GM12878 (cell line): ENCODE measurements at regions not wholly inside any gene's neighbourhood (a gene's known extent, or its start where the extent isn't known, plus 50 kb on each side); places are given as distances from the start of the nearest gene placed in this dataset.

ENCODE experiments used
- ATAC-seq: fragments of 200-7000 bp; cut with Tn5 transposase; 3 replicates; pipeline ENCODE4 v1.9.1; 2020; ENCODE audit warnings: mild to moderate bottlenecking, moderate library complexity
- BruUV-seq: library from RNA; stranded (reverse); fragments of 400-500 nt; replicated peaks from 2 replicates; lab custom pipeline; 2021; lab: Mats Ljungman, UMichigan
- CTCF ChIA-PET: fragments of 300-600 bp; sonication (Branson Sonifier 250); formaldehyde crosslinking; extraction: SDS; loops from one replicate; lab custom pipeline; 2021; ENCODE audit warnings: inconsistent platforms; lab: Yijun Ruan, JAX
- POLR2A ChIA-PET: fragments of 350-600 bp; formaldehyde crosslinking; extraction: SDS; loops from one replicate; lab custom pipeline; 2021; ENCODE audit warnings: inconsistent platforms; lab: Charles Lee
- RAD21 ChIA-PET: fragments of 300-600 bp; sonication (Branson Sonifier 250); formaldehyde crosslinking; loops from one replicate; lab custom pipeline; 2023; ENCODE audit warnings: antibody characterized with exemption; ENCODE audit not compliant: unreplicated experiment; lab: Charles Lee
- SMC1A ChIA-PET: fragments of 300-600 bp; sonication (Branson Sonifier 250); formaldehyde crosslinking; loops from one replicate; lab custom pipeline; 2023; ENCODE audit not compliant: unreplicated experiment, uncharacterized antibody; lab: Charles Lee
- DNase-seq: peaks from one replicate; pipeline ENCODE4 v3.0.0-alpha.2; 2011; ENCODE audit warnings: low read depth, low spot score
- FAIRE-seq: peaks from 3 replicates; lab custom pipeline; 2011; peaks lifted over from hg19 to GRCh38; lab: Jason Lieb, UNC
- H2AFZ ChIP-seq: 2 replicates; pipeline ENCODE4 v1.6.0; 2011; ENCODE audit warnings: low read depth, low read length, control low read depth; ENCODE audit not compliant: control insufficient read depth
- H3K27ac ChIP-seq: 2 replicates; pipeline ENCODE4 v1.5.1; 2011; ENCODE audit warnings: control low read depth; ENCODE audit not compliant: control insufficient read depth, insufficient read depth
- H3K27me3 ChIP-seq, 2 experiments: replicated peaks in 1 of 2; 2 replicates each; pipeline versions ENCODE4 v1.6.0 to v1.6.1; 2011; ENCODE audit warnings: low read length in 1 of 2; ENCODE audit not compliant: control insufficient read depth in 2 of 2, insufficient read depth in 2 of 2
- H3K36me3 ChIP-seq, 2 experiments: 2 replicates each; pipeline ENCODE4 v1.5.1; 2011; ENCODE audit warnings: low read length in 1 of 2; ENCODE audit not compliant: control insufficient read depth in 2 of 2, insufficient read depth in 2 of 2
- H3K4me1 ChIP-seq: 2 replicates; pipeline ENCODE4 v1.6.1; 2011; ENCODE audit warnings: mild to moderate bottlenecking, low read length, moderate library complexity, mixed read lengths; ENCODE audit not compliant: control insufficient read depth, insufficient read depth
- H3K4me2 ChIP-seq: 2 replicates; pipeline ENCODE4 v1.6.0; 2011; ENCODE audit warnings: control low read depth; ENCODE audit not compliant: control insufficient read depth, insufficient read depth
- H3K4me3 ChIP-seq: fragments of 200-600 bp; sonication (generic); 2 replicates; pipeline ENCODE4 v1.5.1; 2016
- H3K79me2 ChIP-seq: 2 replicates; pipeline ENCODE4 v1.6.0; 2011; ENCODE audit warnings: low read length; ENCODE audit not compliant: control insufficient read depth, insufficient read depth
- H3K9ac ChIP-seq: 2 replicates; pipeline ENCODE4 v1.8.0; 2011; ENCODE audit warnings: low read length, control low read depth, mixed read lengths; ENCODE audit not compliant: control insufficient read depth, insufficient read depth
- H3K9me3 ChIP-seq: replicated peaks from 3 replicates; pipeline ENCODE4 v1.5.1; 2011; ENCODE audit warnings: mild to moderate bottlenecking, low read length; ENCODE audit not compliant: control insufficient read depth, insufficient read depth
- H4K20me1 ChIP-seq: 2 replicates; pipeline ENCODE4 v1.6.0; 2011; ENCODE audit not compliant: control insufficient read depth, insufficient read depth
- EZH2 ChIP-seq: IDR thresholded peaks from 2 replicates; pipeline ENCODE4 v1.6.1; 2012; ENCODE audit warnings: low read depth, mild to moderate bottlenecking, control low read depth, inconsistent platforms, low read length, borderline replicate concordance; ENCODE audit not compliant: control insufficient read depth
- HDAC6 ChIP-seq: fragments of 200-600 bp; sonication (generic); IDR thresholded peaks from one replicate; pipeline ENCODE4 v1.8.0; 2017; ENCODE audit warnings: antibody characterized with exemption; ENCODE audit not compliant: unreplicated experiment
- LARP7 ChIP-seq: fragments of 450-650 bp; IDR thresholded peaks from 2 replicates; pipeline ENCODE4 v1.6.1; 2017; ENCODE audit warnings: mild to moderate bottlenecking
- MEF2B ChIP-seq: fragments of 450-650 bp; IDR thresholded peaks from 2 replicates; pipeline ENCODE4 v1.6.1; 2018; ENCODE audit warnings: mild to moderate bottlenecking, moderate library complexity; ENCODE audit not compliant: partially characterized antibody, poor library complexity, severe bottlenecking
- MYB ChIP-seq: fragments of 150-350 bp; IDR thresholded peaks from 2 replicates; pipeline ENCODE4 v1.6.1; 2014; ENCODE audit warnings: mild to moderate bottlenecking, low read depth, low read length, borderline replicate concordance
- PML ChIP-seq: IDR thresholded peaks from 2 replicates; pipeline ENCODE4 v1.6.1; 2012; ENCODE audit warnings: low read length, inconsistent platforms
- SMC3 ChIP-seq: IDR thresholded peaks from 2 replicates; pipeline ENCODE4 v1.6.1; 2011; ENCODE audit warnings: low read length, improper control_type of control experiment, borderline replicate concordance
- SP1 ChIP-seq: IDR thresholded peaks from one replicate; pipeline ENCODE4 v1.6.1; 2011; ENCODE audit warnings: low read depth, low read length
- TBL1XR1 ChIP-seq: IDR thresholded peaks from 2 replicates; pipeline ENCODE4 v1.6.1; 2012; ENCODE audit warnings: low read depth, low read length, improper control_type of control experiment
- ZNF384 ChIP-seq: IDR thresholded peaks from 2 replicates; pipeline ENCODE4 v1.6.1; 2012; ENCODE audit warnings: low read depth, mild to moderate bottlenecking, low read length, improper control_type of control experiment, borderline replicate concordance
- WGBS: methylation state at CpG from one replicate; pipeline ENCODE4 v1.1.6; 2016; ENCODE audit warnings: low lambda C conversion rate; ENCODE audit not compliant: insufficient replicate concordance, insufficient coverage; ENCODE audit errors: missing lambda C conversion rate; 5-methylcytosine and 5-hydroxymethylcytosine counted together
- in situ Hi-C: fragments of 300-500 bp; cut with MboI; formaldehyde crosslinking; loops from 9 replicates; pipeline ENCODE4 v1.14.3; 2018; ENCODE audit warnings: mixed read lengths
- intact Hi-C: fragments of 100-400 bp; cut with micrococcal nuclease; formaldehyde crosslinking; loops from one replicate; pipeline ENCODE4 v1.14.2; 2022; ENCODE audit not compliant: unreplicated experiment
- TF ChIP-seq, protein P1 (sequence below): fragments of 450-650 bp; IDR thresholded peaks from 2 replicates; pipeline ENCODE4 v1.6.1; 2017; ENCODE audit warnings: mild to moderate bottlenecking, moderate library complexity
- TF ChIP-seq, protein P2 (sequence below): fragments of 450-650 bp; IDR thresholded peaks from 2 replicates; pipeline ENCODE4 v1.6.1; 2014; ENCODE audit warnings: mild to moderate bottlenecking
- TF ChIP-seq, protein P3 (sequence below): fragments of 450-650 bp; IDR thresholded peaks from 2 replicates; pipeline ENCODE4 v1.6.1; 2017; ENCODE audit warnings: antibody characterized with exemption, mild to moderate bottlenecking, moderate library complexity

DNA sequence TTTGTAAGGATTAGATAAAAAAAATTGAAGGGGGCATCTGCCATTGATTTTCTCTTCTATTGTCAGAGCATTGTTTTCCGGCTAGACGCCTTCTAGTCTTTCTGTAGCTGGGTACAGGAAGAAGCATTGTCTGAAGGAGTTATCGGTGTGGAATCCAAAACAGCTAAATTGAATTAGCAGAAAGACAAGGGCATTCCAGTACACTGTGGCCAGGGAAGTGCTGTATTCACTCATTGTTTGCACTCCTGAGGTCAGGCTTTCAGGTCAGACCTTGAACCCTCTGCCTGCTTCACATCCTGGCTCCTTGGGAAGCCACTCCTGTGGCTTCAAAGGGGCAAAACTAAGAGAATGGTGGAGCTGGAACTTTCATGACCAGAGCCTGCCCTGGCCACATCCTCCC, 81.1 kb upstream of the SNAP25 start:
- no peak for FAIRE-seq
- SMC1A ChIA-PET: no interaction called here
- CTCF ChIA-PET: no interaction called here

More for the DNA sequence above, 81.1 kb upstream of the SNAP25 start:
- RAD21 ChIA-PET: no interaction called here
- H3K9me3 ChIP-seq: no peaks in the 10 kb centered on the region
- no peaks in the 10 kb centered on the region; a peak in 1 of 4 replicates for H3K27me3 ChIP-seq
- H3K36me3 ChIP-seq: no peaks in the 10 kb centered on the region
- intact Hi-C loops (no loop called here), in situ Hi-C loops (no loop called here)
- no peak overlapping the region for H3K27ac ChIP-seq
- no peak overlapping the region for H3K4me2 ChIP-seq
- no peaks in the 10 kb centered on the region for H3K4me1 ChIP-seq
- H2AFZ ChIP-seq: no peak overlapping the region
- no peak for DNase-seq
- H3K79me2 ChIP-seq: no peaks in the 10 kb centered on the region
- H4K20me1 ChIP-seq: no peaks in the 10 kb centered on the region
- no TSS peak for BruUV-seq
- ATAC-seq: no peak
- 56% methylated on average over 3 of the region's 3 CpGs for WGBS
- no peak overlapping the region for H3K4me3 ChIP-seq
- H3K9ac ChIP-seq: no peak overlapping the region
- TF ChIP-seq SP1 (no peak), TBL1XR1 (no peak), ZNF384 (no peak), HDAC6 (no peak), MEF2B (no peak), MYB (no peak), LARP7 (no peak), EZH2 (no peak), SMC3 (no peak), PML (no peak)
- TF ChIP-seq, protein P1, sequence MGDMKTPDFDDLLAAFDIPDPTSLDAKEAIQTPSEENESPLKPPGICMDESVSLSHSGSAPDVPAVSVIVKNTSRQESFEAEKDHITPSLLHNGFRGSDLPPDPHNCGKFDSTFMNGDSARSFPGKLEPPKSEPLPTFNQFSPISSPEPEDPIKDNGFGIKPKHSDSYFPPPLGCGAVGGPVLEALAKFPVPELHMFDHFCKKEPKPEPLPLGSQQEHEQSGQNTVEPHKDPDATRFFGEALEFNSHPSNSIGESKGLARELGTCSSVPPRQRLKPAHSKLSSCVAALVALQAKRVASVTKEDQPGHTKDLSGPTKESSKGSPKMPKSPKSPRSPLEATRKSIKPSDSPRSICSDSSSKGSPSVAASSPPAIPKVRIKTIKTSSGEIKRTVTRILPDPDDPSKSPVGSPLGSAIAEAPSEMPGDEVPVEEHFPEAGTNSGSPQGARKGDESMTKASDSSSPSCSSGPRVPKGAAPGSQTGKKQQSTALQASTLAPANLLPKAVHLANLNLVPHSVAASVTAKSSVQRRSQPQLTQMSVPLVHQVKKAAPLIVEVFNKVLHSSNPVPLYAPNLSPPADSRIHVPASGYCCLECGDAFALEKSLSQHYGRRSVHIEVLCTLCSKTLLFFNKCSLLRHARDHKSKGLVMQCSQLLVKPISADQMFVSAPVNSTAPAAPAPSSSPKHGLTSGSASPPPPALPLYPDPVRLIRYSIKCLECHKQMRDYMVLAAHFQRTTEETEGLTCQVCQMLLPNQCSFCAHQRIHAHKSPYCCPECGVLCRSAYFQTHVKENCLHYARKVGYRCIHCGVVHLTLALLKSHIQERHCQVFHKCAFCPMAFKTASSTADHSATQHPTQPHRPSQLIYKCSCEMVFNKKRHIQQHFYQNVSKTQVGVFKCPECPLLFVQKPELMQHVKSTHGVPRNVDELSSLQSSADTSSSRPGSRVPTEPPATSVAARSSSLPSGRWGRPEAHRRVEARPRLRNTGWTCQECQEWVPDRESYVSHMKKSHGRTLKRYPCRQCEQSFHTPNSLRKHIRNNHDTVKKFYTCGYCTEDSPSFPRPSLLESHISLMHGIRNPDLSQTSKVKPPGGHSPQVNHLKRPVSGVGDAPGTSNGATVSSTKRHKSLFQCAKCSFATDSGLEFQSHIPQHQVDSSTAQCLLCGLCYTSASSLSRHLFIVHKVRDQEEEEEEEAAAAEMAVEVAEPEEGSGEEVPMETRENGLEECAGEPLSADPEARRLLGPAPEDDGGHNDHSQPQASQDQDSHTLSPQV: no peak
- TF ChIP-seq, protein P2, sequence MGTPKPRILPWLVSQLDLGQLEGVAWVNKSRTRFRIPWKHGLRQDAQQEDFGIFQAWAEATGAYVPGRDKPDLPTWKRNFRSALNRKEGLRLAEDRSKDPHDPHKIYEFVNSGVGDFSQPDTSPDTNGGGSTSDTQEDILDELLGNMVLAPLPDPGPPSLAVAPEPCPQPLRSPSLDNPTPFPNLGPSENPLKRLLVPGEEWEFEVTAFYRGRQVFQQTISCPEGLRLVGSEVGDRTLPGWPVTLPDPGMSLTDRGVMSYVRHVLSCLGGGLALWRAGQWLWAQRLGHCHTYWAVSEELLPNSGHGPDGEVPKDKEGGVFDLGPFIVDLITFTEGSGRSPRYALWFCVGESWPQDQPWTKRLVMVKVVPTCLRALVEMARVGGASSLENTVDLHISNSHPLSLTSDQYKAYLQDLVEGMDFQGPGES: no peak
- TF ChIP-seq, protein P3, sequence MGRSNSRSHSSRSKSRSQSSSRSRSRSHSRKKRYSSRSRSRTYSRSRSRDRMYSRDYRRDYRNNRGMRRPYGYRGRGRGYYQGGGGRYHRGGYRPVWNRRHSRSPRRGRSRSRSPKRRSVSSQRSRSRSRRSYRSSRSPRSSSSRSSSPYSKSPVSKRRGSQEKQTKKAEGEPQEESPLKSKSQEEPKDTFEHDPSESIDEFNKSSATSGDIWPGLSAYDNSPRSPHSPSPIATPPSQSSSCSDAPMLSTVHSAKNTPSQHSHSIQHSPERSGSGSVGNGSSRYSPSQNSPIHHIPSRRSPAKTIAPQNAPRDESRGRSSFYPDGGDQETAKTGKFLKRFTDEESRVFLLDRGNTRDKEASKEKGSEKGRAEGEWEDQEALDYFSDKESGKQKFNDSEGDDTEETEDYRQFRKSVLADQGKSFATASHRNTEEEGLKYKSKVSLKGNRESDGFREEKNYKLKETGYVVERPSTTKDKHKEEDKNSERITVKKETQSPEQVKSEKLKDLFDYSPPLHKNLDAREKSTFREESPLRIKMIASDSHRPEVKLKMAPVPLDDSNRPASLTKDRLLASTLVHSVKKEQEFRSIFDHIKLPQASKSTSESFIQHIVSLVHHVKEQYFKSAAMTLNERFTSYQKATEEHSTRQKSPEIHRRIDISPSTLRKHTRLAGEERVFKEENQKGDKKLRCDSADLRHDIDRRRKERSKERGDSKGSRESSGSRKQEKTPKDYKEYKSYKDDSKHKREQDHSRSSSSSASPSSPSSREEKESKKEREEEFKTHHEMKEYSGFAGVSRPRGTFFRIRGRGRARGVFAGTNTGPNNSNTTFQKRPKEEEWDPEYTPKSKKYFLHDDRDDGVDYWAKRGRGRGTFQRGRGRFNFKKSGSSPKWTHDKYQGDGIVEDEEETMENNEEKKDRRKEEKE: no peak
- POLR2A ChIA-PET: no interaction called here
